HG03439 (cell line): ENCODE measurements at regions not wholly inside any gene's neighbourhood (a gene's known extent, or its start where the extent isn't known, plus 50 kb on each side); places are given as distances from the start of the nearest gene placed in this dataset.

Experiments used
- ATAC-seq: cut with Tn5 transposase; IDR thresholded peaks from one replicate; pipeline ENCODE4 v1.9.1; 2021; ENCODE audit warnings: mild to moderate bottlenecking, moderate library complexity; ENCODE audit not compliant: unreplicated experiment

DNA sequence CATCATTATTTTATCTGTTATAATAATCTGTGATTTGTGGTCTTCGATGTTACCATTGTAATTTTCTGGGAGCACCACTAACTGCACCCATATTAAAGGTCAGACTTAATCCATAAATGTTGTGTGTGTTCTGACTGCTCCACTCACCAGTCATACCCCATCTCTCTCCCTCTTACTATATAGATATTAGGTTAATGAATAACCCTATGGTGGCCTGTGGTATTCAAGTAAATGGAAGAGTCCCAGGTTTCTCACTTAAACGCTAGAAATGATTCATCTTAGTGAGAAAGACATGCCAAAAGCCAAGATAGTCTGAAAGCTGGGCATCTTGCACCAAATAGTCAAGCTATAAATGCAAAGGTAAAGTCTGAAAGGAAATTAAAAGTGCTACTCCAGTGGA lies 1358.5 kb downstream of the ROBO2 start:
- no peak for ATAC-seq

DNA sequence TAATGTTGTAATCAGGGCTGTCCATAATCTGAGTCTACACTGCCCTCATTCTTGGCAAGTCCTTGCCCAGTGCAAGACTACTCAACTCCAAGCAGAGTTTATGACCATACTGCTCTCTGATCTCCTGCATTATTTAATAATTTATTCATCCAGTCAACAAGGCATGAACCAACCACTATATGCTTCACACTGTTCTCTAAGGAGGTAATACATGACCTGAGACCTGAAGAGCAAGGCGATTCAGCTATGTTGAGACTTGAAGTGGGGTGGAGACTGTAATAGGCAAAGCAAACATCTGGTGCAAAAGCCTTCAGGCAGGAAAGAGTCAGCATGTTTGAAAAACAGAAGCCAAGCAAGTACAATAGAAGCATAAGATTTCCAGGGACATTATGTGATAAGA lies 1362.8 kb downstream of the ROBO2 start:
- no peak for ATAC-seq

DNA sequence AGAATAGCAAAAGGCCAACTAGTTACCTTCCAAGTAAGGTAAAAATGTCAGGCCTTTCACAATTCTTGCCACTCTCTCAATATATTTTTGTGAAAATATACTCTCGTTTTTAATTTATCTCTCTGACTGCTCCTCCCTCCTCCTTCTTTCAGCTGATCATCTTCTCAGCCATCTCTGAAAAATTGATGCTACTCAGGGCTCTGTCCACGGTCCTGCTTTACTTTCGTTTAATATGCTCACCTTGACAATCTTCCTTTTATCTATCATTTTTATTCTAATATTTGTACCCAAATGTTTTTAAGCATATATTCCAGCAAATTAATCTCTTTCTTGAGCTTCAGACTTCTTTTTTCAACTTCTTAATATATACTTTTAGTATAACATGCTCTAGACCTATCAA lies 1362.1 kb downstream of the ROBO1 start:
- ATAC-seq: no peak

- no peak for ATAC-seq
Observed at GRCh38 chr3:78406396-78406795, 1361.4 kb downstream of the ROBO1 start.

GRCh38 chr3:78410077-78410476 lies 1357.7 kb downstream of the ROBO1 start:
- ATAC-seq: no peak

- no peak for ATAC-seq
Observed at GRCh38 chr3:78414261-78414660, 1353.5 kb downstream of the ROBO1 start.

DNA sequence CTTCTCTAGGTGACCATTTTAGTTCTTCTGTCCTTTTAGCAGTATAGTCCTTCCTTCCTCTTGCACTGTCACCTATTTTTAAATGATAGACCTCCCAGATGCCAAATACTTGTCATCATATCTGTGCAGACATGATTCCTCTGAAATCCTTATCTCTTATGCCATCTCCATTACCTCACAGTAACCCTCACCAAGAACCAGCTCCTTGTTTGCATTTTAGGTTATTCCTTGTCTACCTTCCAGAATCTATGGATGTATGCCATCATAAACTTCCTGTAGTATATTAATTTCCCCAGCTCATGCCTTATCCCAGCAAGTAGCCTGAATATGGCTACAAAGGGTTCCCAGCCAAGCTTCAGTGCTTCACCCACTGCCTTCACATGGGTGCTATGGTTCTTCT lies 1347.2 kb downstream of the ROBO1 start:
- ATAC-seq: no peak

DNA sequence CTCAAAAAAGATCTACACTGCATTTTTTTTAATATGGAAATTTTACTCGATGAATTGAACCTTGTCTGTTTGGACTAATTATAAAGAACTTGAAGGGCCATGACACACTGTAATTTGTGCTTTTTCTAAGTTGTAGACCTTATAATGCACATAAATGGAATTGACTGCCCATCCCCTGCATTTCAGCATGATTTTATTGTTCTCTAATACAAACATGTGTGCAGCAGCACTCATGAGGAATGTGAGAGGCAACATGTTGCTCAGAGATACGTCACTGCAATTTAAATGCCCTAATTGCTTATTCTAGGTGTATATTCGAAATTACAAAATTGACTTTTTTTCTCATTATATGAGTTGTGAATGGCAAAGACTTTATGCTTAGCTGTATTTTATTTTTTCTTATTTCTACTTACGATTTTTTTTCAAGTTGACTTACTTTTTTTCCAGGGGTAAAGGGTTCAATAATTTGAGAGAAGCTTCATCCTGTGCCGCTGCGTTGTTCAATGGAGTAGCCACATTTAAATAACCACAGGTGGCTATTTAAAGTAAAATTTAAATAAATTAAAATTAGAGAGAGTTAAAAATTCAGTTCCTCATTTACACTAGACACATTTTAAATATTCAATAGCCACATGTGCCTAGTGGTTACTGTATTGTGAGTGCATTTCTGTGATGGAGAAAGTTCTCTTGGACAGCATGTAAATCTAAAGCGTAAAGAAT lies 1346.4 kb downstream of the ROBO1 start:
- ATAC-seq: no peak

DNA sequence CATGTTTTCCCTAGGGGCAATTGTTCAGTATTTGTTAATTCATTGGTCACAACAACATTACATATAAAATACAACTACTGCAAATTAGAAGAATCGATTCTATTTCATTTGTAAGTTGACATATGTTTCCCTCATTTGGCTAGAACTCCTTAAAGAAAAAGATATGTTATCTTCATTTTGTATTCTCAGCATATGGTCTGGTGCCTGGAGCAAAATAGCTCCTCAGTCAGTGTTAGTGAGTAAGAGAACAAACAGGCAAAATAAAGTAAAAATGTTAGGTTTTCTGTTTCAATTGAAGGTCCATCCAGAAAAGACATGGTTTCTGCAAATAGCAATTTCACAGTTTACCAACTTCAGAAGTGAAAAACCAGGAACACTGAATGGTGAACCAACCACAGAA lies 1343.1 kb downstream of the ROBO1 start:
- no peak for ATAC-seq

- ATAC-seq: no peak
Observed at GRCh38 chr3:78426454-78426853, 1341.3 kb downstream of the ROBO1 start.

DNA sequence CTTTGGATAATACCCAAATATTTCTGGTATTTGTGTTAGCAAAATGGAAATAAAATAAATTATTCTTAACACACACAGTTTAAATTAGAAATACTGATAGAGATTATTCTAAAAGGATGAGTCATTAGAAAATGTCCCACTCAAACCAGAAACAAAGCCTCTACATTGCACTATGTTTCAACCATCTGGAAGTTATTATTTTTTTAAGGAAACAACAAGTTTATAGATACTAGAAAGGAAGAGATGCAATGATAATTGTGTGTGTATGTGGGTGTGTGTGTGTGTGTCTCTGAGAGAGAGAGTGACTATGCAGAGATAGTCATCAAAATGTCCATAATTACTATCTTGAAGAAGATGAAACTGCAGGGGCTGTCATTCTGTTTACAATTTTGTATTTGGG lies 1340.5 kb downstream of the ROBO1 start:
- no peak for ATAC-seq

- no peak for ATAC-seq
Observed at GRCh38 chr3:78430741-78431140, 1337.1 kb downstream of the ROBO1 start.

- no peak for ATAC-seq
Observed at GRCh38 chr3:78434801-78435200, 1333.0 kb downstream of the ROBO1 start.

DNA sequence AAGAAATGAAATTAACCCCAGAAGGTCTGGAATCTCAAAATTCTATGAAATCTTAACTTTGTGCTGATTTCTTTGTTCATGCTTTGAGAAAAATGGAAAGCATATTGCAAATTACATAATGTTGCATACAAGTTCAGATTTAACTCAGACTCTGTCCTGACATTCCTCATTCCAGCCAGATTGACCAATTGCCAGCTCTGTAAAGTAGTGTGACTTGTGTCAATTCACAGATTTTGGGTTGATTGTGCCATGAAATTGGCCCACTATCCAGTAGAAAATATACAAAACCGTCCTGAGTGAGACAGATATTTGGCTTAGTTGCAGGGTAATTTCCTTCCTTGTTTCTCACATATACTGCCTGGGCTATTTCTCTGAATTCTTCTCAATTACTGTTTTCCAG lies 1312.6 kb downstream of the ROBO1 start:
- no peak for ATAC-seq

- no peak for ATAC-seq
Observed at GRCh38 chr3:78455712-78456433, 1311.9 kb downstream of the ROBO1 start.

GRCh38 chr3:78459796-78460195 lies 1308.0 kb downstream of the ROBO1 start:
- no peak for ATAC-seq

- no peak for ATAC-seq
Observed at GRCh38 chr3:78462021-78462420, 1305.8 kb downstream of the ROBO1 start.

DNA sequence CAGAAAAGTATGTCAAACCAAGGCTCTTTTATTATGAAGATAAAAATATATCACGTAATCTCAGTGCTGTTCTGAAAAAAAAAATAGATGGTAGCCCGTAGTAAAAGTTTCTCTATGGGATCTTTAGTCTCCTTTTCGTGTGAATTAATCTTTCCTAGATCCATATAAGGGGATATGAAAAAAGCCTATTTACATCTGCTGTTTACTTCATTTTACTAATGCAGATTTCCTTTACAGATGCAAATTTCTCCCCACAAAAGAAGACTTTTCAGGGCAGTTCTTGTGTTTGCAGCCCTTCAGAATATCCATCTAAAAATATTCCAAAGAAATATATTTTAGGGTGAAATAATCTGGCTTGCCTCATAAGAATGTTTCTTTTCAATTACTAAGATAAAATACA lies 1291.7 kb downstream of the ROBO1 start:
- ATAC-seq: no peak

GRCh38 chr3:78481050-78481449 lies 1286.7 kb downstream of the ROBO1 start:
- ATAC-seq: no peak

GRCh38 chr3:78483090-78483489 lies 1284.7 kb downstream of the ROBO1 start:
- ATAC-seq: no peak

DNA sequence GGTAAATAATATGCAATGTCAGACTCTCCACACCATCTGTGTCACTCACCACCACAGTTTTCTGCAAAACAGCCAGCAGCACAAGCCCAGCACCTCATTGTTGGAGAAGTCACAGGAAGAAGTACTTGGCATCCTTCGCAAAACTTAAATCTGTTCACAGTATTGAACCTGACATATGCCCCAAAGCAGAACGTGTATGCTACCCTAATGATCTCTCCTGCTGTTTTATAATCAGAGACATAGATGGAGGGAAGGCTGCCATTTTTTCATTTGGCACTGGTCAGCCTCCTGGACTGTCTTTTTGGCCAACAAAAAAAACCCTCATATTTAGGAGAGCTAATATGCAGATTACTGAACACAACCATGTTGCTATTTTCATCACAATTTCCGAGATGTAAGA lies 1272.9 kb downstream of the ROBO1 start:
- ATAC-seq: no peak

DNA sequence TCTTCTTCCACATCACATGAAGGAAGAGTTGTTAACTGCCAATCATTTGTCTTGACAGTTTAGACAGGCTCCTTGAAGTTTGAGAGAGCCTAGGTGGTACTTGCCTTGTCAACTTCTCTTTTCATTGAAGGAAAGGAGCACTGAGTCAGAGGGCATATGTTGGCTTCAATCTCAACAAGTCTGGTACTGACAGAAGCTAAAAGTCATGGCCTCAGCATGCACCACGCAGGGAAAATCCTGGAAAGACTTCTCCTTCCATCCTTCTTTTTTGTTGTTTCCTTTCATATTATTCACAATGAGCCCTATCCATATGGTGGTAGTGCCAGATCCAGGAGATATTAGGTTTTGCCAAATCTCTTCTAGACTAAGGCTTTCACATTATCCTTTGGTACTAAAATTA lies 1272.5 kb downstream of the ROBO1 start:
- ATAC-seq: no peak

DNA sequence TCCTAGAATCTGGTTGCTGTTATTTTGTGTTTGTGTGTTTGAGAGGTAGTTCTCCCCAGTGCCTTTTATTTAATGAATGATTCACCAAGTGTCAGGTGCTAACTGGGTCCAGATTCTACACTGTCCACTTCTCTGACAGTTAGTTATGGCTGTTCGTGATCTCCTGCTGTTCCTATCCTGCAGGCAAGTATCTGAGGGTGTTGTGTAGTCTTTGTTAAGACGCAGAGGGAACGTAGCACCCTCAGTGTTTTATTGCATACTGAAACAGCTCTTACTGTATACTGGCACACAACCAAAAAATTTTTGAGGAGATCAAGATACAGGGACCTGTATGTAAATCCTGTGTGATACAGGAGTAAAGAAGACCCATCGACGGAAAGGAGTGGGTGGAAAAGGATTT lies 1271.3 kb downstream of the ROBO1 start:
- no peak for ATAC-seq
